ENCODE measurements at regions not wholly inside any gene's neighbourhood (a gene's known extent, or its start where the extent isn't known, plus 50 kb on each side); places are given as distances from the start of the nearest gene placed in this dataset.

GRCh38 chr10:110430340-110431273, 67.1 kb upstream of the DUSP5 start:
- 27% methylated on average over 11 of the region's 13 CpGs for WGBS (ENCODE audit: insufficient coverage, low coverage, missing lambda C conversion rate)
- peak; percentile 55 for ATAC-seq
- Histone ChIP-seq H4K20me1 (replicated peaks; ENCODE audit: control insufficient read depth, insufficient read depth, low read length) (no peaks in the 10 kb centered on the region), H3K27me3 (ENCODE audit: control insufficient read depth in 2 of 2, insufficient read depth in 2 of 2, low read length in 2 of 2) (no peaks in the 10 kb centered on the region), H3K9me1 (ENCODE audit: control insufficient read depth, insufficient read depth, low read length) (no peaks in the 10 kb centered on the region), H3K4me1 (replicated peaks in 1 of 2; ENCODE audit: control insufficient read depth in 2 of 2, insufficient read depth in 2 of 2, low read length in 2 of 2) (peaks cover 0 to 22% of the 10 kb centered on the region in 2 experiments; a peak in 4 of 5 replicates), H3K79me2 (ENCODE audit: control insufficient read depth, insufficient read depth, low read length) (no peaks in the 10 kb centered on the region), H3K36me3 (ENCODE audit: control insufficient read depth, insufficient read depth, low read length) (no peaks in the 10 kb centered on the region), H3K4me3 (no peak overlapping the region), H3K9ac (ENCODE audit: insufficient read depth in 1 of 2, low read depth in 2 of 2, low read length in 2 of 2) (no peak overlapping the region), H3K27ac (ENCODE audit: extremely low read depth, low read depth, low read length) (no peak overlapping the region), H2AFZ (ENCODE audit: low read depth, low read length) (no peak overlapping the region), H3K4me2 (ENCODE audit: insufficient read depth, low read length) (no peak overlapping the region), H3K9me3 (replicated peaks; ENCODE audit: control insufficient read depth, insufficient read depth, low read depth, low read length) (no peaks in the 10 kb centered on the region)
- no peak for DNase-seq (ENCODE audit: extremely low read depth in 1 of 4, low spot score in 3 of 4)
- no peak for FAIRE-seq
- intact Hi-C loops (cut with micrococcal nuclease) (no loop called here), in situ Hi-C loops (cut with MboI) (no loop called here)
- ChIA-PET POLR2A (interaction anchor here (0.9 kb wide), 1 partner anchor 13 kb away, joined by 4 read pairs; no protein-coding TSS in a partner anchor), CTCF (ENCODE audit: low intra/inter-chr PET ratio) (no interaction called here)
- BruUV-seq (replicated peaks) = no TSS peak
- no peak for TF ChIP-seq NR2F6 (CRISPR knock-in tag; IDR thresholded peaks at IDR 0.05)
- no peak for TF ChIP-seq ZNF282 (CRISPR knock-in tag; IDR thresholded peaks at IDR 0.05)
- TF ChIP-seq CHD2 (IDR thresholded peaks at IDR 0.05; ENCODE audit: low read depth, low read length) = no peak
- TF ChIP-seq ARID3B (CRISPR knock-in tag; IDR thresholded peaks at IDR 0.05; ENCODE audit: borderline replicate concordance) = no peak
- TF ChIP-seq ZNF592 (IDR thresholded peaks at IDR 0.05) = no peak
- TF ChIP-seq GTF2B (IDR thresholded peaks at IDR 0.05; ENCODE audit: extremely low read depth, insufficient read length) = no peak
- TF ChIP-seq DLX4 (CRISPR knock-in tag; IDR thresholded peaks at IDR 0.05) = no peak
- no peak for TF ChIP-seq SIN3B (IDR thresholded peaks at IDR 0.05; ENCODE audit: low read depth)
- no peak for TF ChIP-seq MAFF (IDR thresholded peaks at IDR 0.05; ENCODE audit: low read length)
- TF ChIP-seq ZC3H4 (CRISPR knock-in tag; IDR thresholded peaks at IDR 0.05; ENCODE audit: borderline replicate concordance) = no peak
- TF ChIP-seq KDM1A (IDR thresholded peaks at IDR 0.05) = 0 out of 4 replicates have a peak, but pooled peaks of 1 of the 2 experiments have one; percentile 13
- no peak for TF ChIP-seq HNRNPK (IDR thresholded peaks at IDR 0.05; ENCODE audit: low read depth, low read length, poor library complexity, severe bottlenecking)
- no peak for TF ChIP-seq SMAD3 (CRISPR knock-in tag; conservative IDR thresholded peaks at IDR 0.05)

Data from K562 (cell line).